Prostate gland (tissue), 2 donors: ENCODE measurements at regions not wholly inside any gene's neighbourhood (a gene's known extent, or its start where the extent isn't known, plus 50 kb on each side); places are given as distances from the start of the nearest gene placed in this dataset.

ENCODE experiments used
- DNase-seq: peaks from one replicate; pipeline ENCODE4 v3.0.0-alpha.2; 2019; ENCODE audit warnings: low spot score
- H3K27ac ChIP-seq, 2 donors: fragments of 200-600 bp; sonication (generic); 2 replicates each; pipeline ENCODE4 v1.5.1; 2017 to 2019
- H3K27me3 ChIP-seq: fragments of 200-600 bp; sonication (generic); replicated peaks from 2 replicates; pipeline ENCODE4 v1.5.1; 2019; ENCODE audit not compliant: insufficient read depth
- H3K36me3 ChIP-seq, 2 donors: fragments of 200-600 bp; sonication (generic); 1 replicate in 1 of 2; 2 replicates in 1 of 2; pipeline versions ENCODE4 v1.5.1 to v1.8.1; 2017 to 2019
- H3K4me1 ChIP-seq: fragments of 200-600 bp; sonication (generic); replicated peaks from 2 replicates; pipeline ENCODE4 v1.5.1; 2019
- H3K4me3 ChIP-seq, 2 donors: fragments of 200-600 bp; sonication (generic); 2 replicates each; pipeline ENCODE4 v1.5.1; 2017 to 2019
- H3K9me3 ChIP-seq: fragments of 200-600 bp; sonication (generic); 2 replicates; pipeline ENCODE4 v1.5.1; 2017
- CTCF ChIP-seq, 4 experiments: fragments of 200-600 bp in 2 of 4; fragments of 450-650 bp in 2 of 4; sonication (generic) in 2 of 4; IDR thresholded peaks; 1 replicate in 3 of 4; 2 replicates in 1 of 4; pipeline ENCODE4 v1.5.1; 2016 to 2019; ENCODE audit warnings: antibody characterized with exemption in 4 of 4, mild to moderate bottlenecking in 2 of 4, moderate library complexity in 2 of 4
- POLR2A ChIP-seq: fragments of 450-650 bp; IDR thresholded peaks from one replicate; pipeline ENCODE4 v1.6.1; 2016; ENCODE audit warnings: antibody characterized with exemption, mild to moderate bottlenecking
- POLR2AphosphoS5 ChIP-seq: sonication (generic); formaldehyde crosslinking; IDR thresholded peaks from one replicate; pipeline ENCODE4 v1.6.1; 2017; ENCODE audit warnings: antibody characterized with exemption
- WGBS: methylation state at CpG from one replicate; pipeline ENCODE4 v1.1.5; 2018; 5-methylcytosine and 5-hydroxymethylcytosine counted together
- intact Hi-C: fragments of 100-400 bp; cut with DNase I; formaldehyde crosslinking; loops from one replicate; pipeline ENCODE4 v1.14.2; 2022

GRCh38 chr7:115232041-115232440, 310.1 kb downstream of the MDFIC start:
- TF ChIP-seq POLR2AphosphoS5 (no peak), CTCF (IDR thresholded peaks at IDR 0.05) (no peak), POLR2A (no peak)
- no peak for DNase-seq
- no peaks in the 10 kb centered on the region for H3K27me3 ChIP-seq
- H3K36me3 ChIP-seq: no peaks in the 10 kb centered on the region
- no peak overlapping the region for H3K4me3 ChIP-seq
- intact Hi-C loops: no loop called here
- H3K9me3 ChIP-seq: no peaks in the 10 kb centered on the region
- 77% methylated on average over 3 of the region's 3 CpGs for WGBS
- H3K27ac ChIP-seq: no peak overlapping the region
- H3K4me1 ChIP-seq: no peaks in the 10 kb centered on the region

DNA sequence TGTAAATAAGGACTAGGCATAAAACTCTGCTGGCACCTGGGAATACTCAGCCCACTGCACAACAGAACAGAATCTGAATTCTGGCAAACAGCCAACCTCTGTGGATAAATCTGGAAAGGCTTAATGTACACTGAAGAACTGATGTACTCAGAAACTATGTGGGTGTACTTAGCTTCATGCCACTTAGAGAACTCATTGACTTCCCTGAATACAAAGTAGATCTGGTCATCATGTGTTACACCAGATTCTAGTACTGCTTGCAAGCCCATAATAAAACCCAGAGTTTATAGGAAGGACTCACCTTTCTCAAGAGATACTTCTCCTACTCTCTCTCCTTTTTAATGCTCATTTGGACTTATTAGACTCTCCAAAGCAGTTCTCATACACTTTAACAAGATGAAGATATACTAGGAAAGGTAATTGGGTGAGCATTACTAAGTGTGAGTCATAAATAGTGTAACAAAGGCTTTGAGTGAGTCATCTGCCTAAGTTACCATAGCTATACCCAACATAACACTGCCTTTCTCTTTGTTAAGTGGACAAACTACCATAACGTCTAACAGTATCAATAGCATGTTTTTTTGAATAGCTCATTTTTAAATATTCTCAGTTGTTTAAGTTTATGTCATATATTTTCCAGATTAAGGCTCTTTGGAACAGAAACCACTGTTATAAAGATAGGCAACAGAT, 309.1 kb downstream of the MDFIC start:
- Histone ChIP-seq H3K27me3 (no peaks in the 10 kb centered on the region), H3K27ac (no peak overlapping the region), H3K9me3 (no peaks in the 10 kb centered on the region), H3K4me3 (no peak overlapping the region), H3K4me1 (no peaks in the 10 kb centered on the region), H3K36me3 (no peaks in the 10 kb centered on the region)
- DNase-seq: no peak
- 22% methylated on average over 1 of the region's 1 CpG for WGBS
- intact Hi-C loops: no loop called here
- TF ChIP-seq POLR2AphosphoS5 (no peak), CTCF (IDR thresholded peaks at IDR 0.05) (no peak), POLR2A (no peak)

DNA sequence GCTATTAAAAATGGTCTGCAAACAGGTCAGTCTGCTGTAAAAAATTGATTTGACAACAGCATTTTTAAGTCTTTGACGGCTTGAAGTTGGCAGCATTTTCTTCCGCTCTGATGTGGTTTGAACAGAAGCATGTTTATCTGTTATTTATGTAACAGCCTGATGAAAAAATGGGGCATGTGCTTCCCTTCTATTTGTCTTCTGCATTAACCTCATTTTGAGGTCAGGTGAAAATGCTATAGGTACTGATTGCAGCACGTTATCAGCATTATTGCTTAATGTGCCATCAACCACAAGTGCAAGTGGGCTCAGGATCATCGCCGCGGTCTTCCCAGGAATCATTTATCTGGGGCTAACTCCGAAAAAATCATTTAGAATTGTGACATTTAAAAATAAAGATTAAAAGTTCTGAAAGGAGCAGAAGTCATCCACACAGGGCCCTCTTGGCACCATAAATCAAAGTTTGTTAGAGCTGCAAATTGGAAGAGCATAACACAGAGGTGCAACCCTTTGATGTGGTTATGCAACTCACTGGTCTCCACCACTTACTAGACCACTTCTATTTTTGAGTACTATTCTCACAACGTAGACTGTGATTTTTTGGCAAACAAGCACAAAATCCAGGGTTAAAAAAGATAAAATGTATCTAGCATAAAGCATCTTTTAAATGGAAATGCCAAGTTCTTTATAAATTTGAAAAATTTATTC, 307.7 kb downstream of the MDFIC start:
- Histone ChIP-seq H3K4me1 (no peaks in the 10 kb centered on the region), H3K9me3 (no peaks in the 10 kb centered on the region), H3K27me3 (no peaks in the 10 kb centered on the region), H3K36me3 (no peaks in the 10 kb centered on the region), H3K27ac (no peak overlapping the region), H3K4me3 (no peak overlapping the region)
- intact Hi-C loops: no loop called here
- TF ChIP-seq CTCF (IDR thresholded peaks at IDR 0.05) (no peak), POLR2AphosphoS5 (no peak), POLR2A (no peak)
- 70% methylated on average over 8 of the region's 8 CpGs for WGBS
- no peak for DNase-seq

DNA sequence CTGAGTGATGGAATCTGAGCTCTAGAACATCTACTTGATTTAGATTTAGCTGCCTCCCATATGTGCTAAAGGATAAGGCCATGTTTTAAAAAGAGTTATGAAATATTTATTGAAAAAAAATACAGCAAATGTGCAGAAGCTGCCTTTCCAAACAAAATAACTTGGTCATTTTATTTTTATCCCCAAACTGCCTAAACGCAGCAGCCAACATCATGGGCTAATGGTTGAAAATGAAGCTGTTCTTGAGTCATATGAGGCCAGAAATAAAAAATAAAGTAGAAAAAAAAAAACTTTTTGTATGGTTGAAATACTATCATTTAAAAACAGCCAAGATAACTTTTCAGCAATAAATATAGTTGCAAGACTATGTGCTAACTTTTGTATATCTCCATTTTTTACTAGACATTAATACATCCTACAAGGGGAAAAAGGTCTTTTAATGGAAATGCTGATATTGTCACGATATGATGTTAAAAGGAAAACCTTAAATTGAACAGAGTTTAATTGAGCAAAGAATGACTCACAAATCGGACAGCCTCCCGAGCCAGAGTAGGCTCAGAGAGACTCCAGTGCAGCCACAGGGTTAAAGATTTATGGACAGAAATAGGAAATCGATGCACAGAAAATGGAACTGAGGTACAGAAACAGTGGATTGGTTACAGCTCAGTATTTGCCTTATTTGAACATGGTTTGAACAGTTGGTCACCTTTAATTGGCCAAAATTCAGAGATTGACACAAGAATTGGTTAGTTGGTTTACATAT, 305.8 kb downstream of the MDFIC start:
- WGBS: 87% methylated on average over 5 of the region's 5 CpGs
- intact Hi-C loops: no loop called here
- H3K9me3 ChIP-seq: no peaks in the 10 kb centered on the region
- DNase-seq: no peak
- H3K27ac ChIP-seq: no peak overlapping the region
- no peaks in the 10 kb centered on the region for H3K4me1 ChIP-seq
- H3K4me3 ChIP-seq: no peak overlapping the region
- no peak for TF ChIP-seq POLR2AphosphoS5
- no peak for TF ChIP-seq POLR2A
- no peak for TF ChIP-seq CTCF (IDR thresholded peaks at IDR 0.05)
- H3K36me3 ChIP-seq: no peaks in the 10 kb centered on the region
- H3K27me3 ChIP-seq: no peaks in the 10 kb centered on the region
